PC-3 (cell line): ENCODE measurements at regions not wholly inside any gene's neighbourhood (a gene's known extent, or its start where the extent isn't known, plus 50 kb on each side); places are given as distances from the start of the nearest gene placed in this dataset.
A peak's percentile ranks its signal among the peaks of the same experiment; 100 is the strongest.

Source experiments
- ATAC-seq: fragments of 200-7000 bp; cut with Tn5 transposase; 2 replicates; pipeline ENCODE4 v1.9.1; 2020; ENCODE audit warnings: mild to moderate bottlenecking, moderate library complexity
- BruUV-seq: library from RNA; stranded (reverse); fragments of 400-500 nt; replicated peaks from 2 replicates; lab custom pipeline; 2021; lab: Mats Ljungman, UMichigan
- CTCF ChIA-PET: fragments of 300-600 bp; sonication (Branson Sonifier 250); formaldehyde crosslinking; loops from one replicate; lab custom pipeline; 2022; ENCODE audit warnings: antibody characterized with exemption; lab: Charles Lee
- POLR2A ChIA-PET: fragments of 300-600 bp; sonication (Branson Sonifier 250); formaldehyde crosslinking; loops from one replicate; lab custom pipeline; 2022; ENCODE audit warnings: antibody characterized with exemption; ENCODE audit not compliant: unreplicated experiment; lab: Charles Lee
- DNase-seq: peaks from one replicate; pipeline ENCODE4 v3.0.0-alpha.2; 2015
- H2AFZ ChIP-seq: fragments of 300-600 bp; sonication (generic); 2 replicates; pipeline ENCODE4 v1.6.0; 2016; ENCODE audit warnings: antibody characterized with exemption, low read length
- H3F3A ChIP-seq: fragments of 300-600 bp; sonication (generic); one replicate; pipeline ENCODE4 v1.6.0; 2017; ENCODE audit warnings: antibody characterized with exemption, low read length, control low read depth, mild to moderate bottlenecking; ENCODE audit not compliant: unreplicated experiment
- H3K27ac ChIP-seq: fragments of 300-600 bp; sonication (generic); 2 replicates; pipeline ENCODE4 v1.5.1; 2016; ENCODE audit warnings: mild to moderate bottlenecking, low read length
- H3K27me3 ChIP-seq: fragments of 300-600 bp; sonication (generic); 2 replicates; pipeline ENCODE4 v1.6.1; 2016; ENCODE audit warnings: low read length, mixed read lengths
- H3K36me3 ChIP-seq: fragments of 300-600 bp; sonication (generic); 2 replicates; pipeline ENCODE4 v1.6.1; 2016; ENCODE audit warnings: low read depth, mixed run types, low read length, mixed read lengths
- H3K4me1 ChIP-seq: fragments of 300-600 bp; sonication (generic); 2 replicates; pipeline ENCODE4 v1.5.1; 2016; ENCODE audit warnings: low read length; ENCODE audit not compliant: insufficient read depth
- H3K4me2 ChIP-seq: fragments of 300-600 bp; sonication (generic); 2 replicates; pipeline ENCODE4 v1.6.0; 2016; ENCODE audit warnings: low read length
- H3K4me3 ChIP-seq: fragments of 300-600 bp; sonication (generic); 2 replicates; pipeline ENCODE4 v1.5.1; 2016; ENCODE audit warnings: mild to moderate bottlenecking, low read length, mixed read lengths
- H3K79me2 ChIP-seq: fragments of 300-600 bp; sonication (generic); 2 replicates; pipeline ENCODE4 v1.6.1; 2017; ENCODE audit warnings: low read length, mixed read lengths
- H3K9ac ChIP-seq: fragments of 300-600 bp; sonication (generic); 2 replicates; pipeline ENCODE4 v1.6.0; 2016; ENCODE audit warnings: mild to moderate bottlenecking, low read length
- H3K9me2 ChIP-seq: fragments of 300-600 bp; sonication (generic); replicated peaks from 2 replicates; pipeline ENCODE4 v1.6.1; 2016; ENCODE audit warnings: mixed run types, low read length, mixed read lengths
- H3K9me3 ChIP-seq: fragments of 300-600 bp; sonication (generic); 2 replicates; pipeline ENCODE4 v1.6.1; 2016; ENCODE audit warnings: low read length, mixed read lengths
- H4K20me1 ChIP-seq: fragments of 300-600 bp; sonication (generic); 2 replicates; pipeline ENCODE4 v1.6.1; 2016; ENCODE audit warnings: low read length, mixed read lengths
- CTCF ChIP-seq: fragments of 300-600 bp; sonication (generic); conservative IDR thresholded peaks from 2 replicates; pipeline ENCODE4 v1.5.1; 2017; ENCODE audit warnings: antibody characterized with exemption, low read depth, mild to moderate bottlenecking, low read length
- EZH2 ChIP-seq: fragments of 300-600 bp; sonication (generic); IDR thresholded peaks from one replicate; pipeline ENCODE4 v1.6.1; 2017; ENCODE audit warnings: antibody characterized with exemption, mild to moderate bottlenecking, low read length; ENCODE audit not compliant: unreplicated experiment
- EZH2phosphoT487 ChIP-seq: fragments of 300-600 bp; sonication (generic); IDR thresholded peaks from 2 replicates; pipeline ENCODE4 v1.6.1; 2018; ENCODE audit warnings: mild to moderate bottlenecking, antibody characterized with exemption, low read length, borderline replicate concordance
- intact Hi-C: fragments of 100-400 bp; cut with micrococcal nuclease; formaldehyde crosslinking; loops from 2 replicates; pipeline ENCODE4 v1.9.0; 2023

- Histone ChIP-seq H3K9me2 (no peaks in the 10 kb centered on the region), H3K36me3 (no peaks in the 10 kb centered on the region), H3K27me3 (no peaks in the 10 kb centered on the region), H3K9me3 (no peaks in the 10 kb centered on the region), H3F3A (no peaks in the 10 kb centered on the region), H3K27ac (no peak overlapping the region), H3K4me1 (peaks cover 8% of the 10 kb centered on the region), H3K79me2 (no peaks in the 10 kb centered on the region), H3K9ac (no peak overlapping the region), H3K4me2 (no peak overlapping the region), H4K20me1 (no peaks in the 10 kb centered on the region), H2AFZ (no peak overlapping the region), H3K4me3 (no peak overlapping the region)
- TF ChIP-seq EZH2 (no peak), EZH2phosphoT487 (no peak), CTCF (no peak)
- ChIA-PET POLR2A (no interaction called here), CTCF (no interaction called here)
- intact Hi-C loops = loop anchor here (2.0 kb wide), 1 partner anchor 14 kb away; no protein-coding TSS in a partner anchor
- ATAC-seq (peak; percentile 72), DNase-seq (peak; percentile 26)
- no TSS peak for BruUV-seq
Measured at GRCh38 chr14:26828741-26829140, 230.9 kb upstream of the NOVA1 start.

DNA sequence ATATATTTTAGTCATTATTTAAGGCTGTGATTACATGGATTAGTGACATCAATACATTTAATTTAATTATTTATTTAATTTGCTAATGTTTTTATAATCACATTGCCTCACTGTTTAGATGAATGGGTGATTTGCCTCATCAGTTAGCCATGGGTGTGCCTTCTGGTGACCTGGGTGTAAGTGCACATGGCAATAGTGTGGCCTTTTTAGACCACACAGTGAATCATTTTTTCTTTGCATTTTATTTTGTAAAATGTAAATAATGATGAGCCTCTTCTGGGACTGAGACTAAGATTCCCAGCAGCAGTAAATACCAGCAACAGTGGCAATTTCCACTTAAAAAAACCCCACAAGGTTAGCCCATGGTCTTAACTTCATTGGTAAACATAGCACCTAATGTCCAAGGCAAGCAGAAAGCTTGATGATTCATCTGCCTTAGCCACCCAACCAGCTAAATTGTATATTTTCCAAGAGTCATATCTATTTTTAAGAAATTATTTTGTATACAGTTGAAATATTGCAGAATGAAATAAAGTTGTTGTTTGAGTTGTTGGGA, 235.9 kb upstream of the NOVA1 start:
- CTCF ChIA-PET = interaction anchor here (0.7 kb wide), 1 partner anchor 9 kb away, joined by 6 read pairs; no protein-coding TSS in a partner anchor
- no peaks in the 10 kb centered on the region for H4K20me1 ChIP-seq
- H3F3A ChIP-seq = no peaks in the 10 kb centered on the region
- H3K79me2 ChIP-seq = no peaks in the 10 kb centered on the region
- no TSS peak for BruUV-seq
- no peaks in the 10 kb centered on the region for H3K9me3 ChIP-seq
- H3K36me3 ChIP-seq = no peaks in the 10 kb centered on the region
- no peak overlapping the region for H2AFZ ChIP-seq
- no peak overlapping the region for H3K4me3 ChIP-seq
- intact Hi-C loops = no loop called here
- no peak overlapping the region for H3K9ac ChIP-seq
- no peaks in the 10 kb centered on the region for H3K9me2 ChIP-seq
- TF ChIP-seq CTCF = no peak
- TF ChIP-seq EZH2phosphoT487 = no peak
- no peak for TF ChIP-seq EZH2
- POLR2A ChIA-PET = interaction anchor here (0.5 kb wide), 1 partner anchor 60 kb away, joined by 3 read pairs; no protein-coding TSS in a partner anchor
- peak; percentile 82 for ATAC-seq
- H3K27me3 ChIP-seq = no peaks in the 10 kb centered on the region
- H3K4me1 ChIP-seq = peaks cover 12% of the 10 kb centered on the region
- no peak overlapping the region for H3K4me2 ChIP-seq
- H3K27ac ChIP-seq = peak overlapping the region; percentile 54
- DNase-seq = peak; percentile 68

DNA sequence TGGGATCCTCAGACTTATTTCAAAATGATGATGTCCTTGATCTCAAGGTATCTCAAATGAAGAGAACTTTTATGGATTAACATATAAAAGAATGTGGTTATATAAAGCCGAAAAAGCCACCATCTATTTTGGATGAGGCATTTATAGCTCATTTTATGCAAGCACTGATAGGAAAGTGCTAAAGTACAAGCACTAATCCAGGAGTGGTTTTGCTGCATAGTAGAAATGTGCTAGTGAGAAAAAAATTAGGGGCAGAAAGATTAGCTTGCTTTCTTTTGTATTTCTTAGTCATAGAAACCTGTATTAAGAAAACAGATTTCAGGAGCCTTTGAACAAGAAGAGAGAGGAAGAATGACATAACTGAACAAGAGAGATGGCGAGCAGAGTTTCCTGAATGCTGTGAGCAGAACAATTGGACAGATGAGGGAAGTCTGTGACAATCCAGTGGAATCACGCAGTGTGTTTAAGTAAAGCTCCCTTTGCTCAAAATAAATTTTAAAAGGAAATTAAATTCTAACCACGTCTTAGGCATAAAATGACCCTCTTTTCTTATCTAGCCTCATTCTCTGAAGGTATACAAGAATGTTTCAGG, 238.2 kb upstream of the NOVA1 start:
- intact Hi-C loops = no loop called here
- no peaks in the 10 kb centered on the region for H3K9me2 ChIP-seq
- no peaks in the 10 kb centered on the region for H3F3A ChIP-seq
- no peaks in the 10 kb centered on the region for H3K36me3 ChIP-seq
- H4K20me1 ChIP-seq = no peaks in the 10 kb centered on the region
- no peak overlapping the region for H3K27ac ChIP-seq
- no peak for ATAC-seq
- CTCF ChIA-PET = no interaction called here
- no peak for TF ChIP-seq EZH2phosphoT487
- no peak for TF ChIP-seq EZH2
- no peak for TF ChIP-seq CTCF
- H3K79me2 ChIP-seq = no peaks in the 10 kb centered on the region
- H2AFZ ChIP-seq = no peak overlapping the region
- no peaks in the 10 kb centered on the region for H3K27me3 ChIP-seq
- no peaks in the 10 kb centered on the region for H3K9me3 ChIP-seq
- H3K4me3 ChIP-seq = no peak overlapping the region
- no TSS peak for BruUV-seq
- no peak overlapping the region for H3K9ac ChIP-seq
- POLR2A ChIA-PET = no interaction called here
- no peak for DNase-seq
- peaks cover 29% of the 10 kb centered on the region for H3K4me1 ChIP-seq
- H3K4me2 ChIP-seq = no peak overlapping the region
